GM10248 (cell line): ENCODE measurements at regions not wholly inside any gene's neighbourhood (a gene's known extent, or its start where the extent isn't known, plus 50 kb on each side); places are given as distances from the start of the nearest gene placed in this dataset.
A peak's percentile ranks its signal among the peaks of the same experiment; 100 is the strongest.

ENCODE experiments used
- CTCF ChIA-PET: fragments of 300-600 bp; sonication (Branson Sonifier 250); formaldehyde crosslinking; extraction: SDS; loops from one replicate; lab custom pipeline; 2021; ENCODE audit warnings: antibody characterized with exemption; lab: Yijun Ruan, JAX
- POLR2A ChIA-PET: fragments of 350-650 bp; sonication (Branson Sonifier 250); formaldehyde crosslinking; extraction: SDS; loops from one replicate; lab custom pipeline; 2020; ENCODE audit warnings: antibody characterized with exemption; lab: Yijun Ruan, JAX
- DNase-seq: peaks from one replicate; pipeline ENCODE4 v3.0.0; 2012; ENCODE audit errors: extremely low spot score
- CTCF ChIP-seq: IDR thresholded peaks from 2 replicates; pipeline ENCODE4 v1.5.1; 2012; ENCODE audit warnings: mild to moderate bottlenecking, low read depth; ENCODE audit errors: extremely low read depth, missing control alignments, control extremely low read depth

DNA sequence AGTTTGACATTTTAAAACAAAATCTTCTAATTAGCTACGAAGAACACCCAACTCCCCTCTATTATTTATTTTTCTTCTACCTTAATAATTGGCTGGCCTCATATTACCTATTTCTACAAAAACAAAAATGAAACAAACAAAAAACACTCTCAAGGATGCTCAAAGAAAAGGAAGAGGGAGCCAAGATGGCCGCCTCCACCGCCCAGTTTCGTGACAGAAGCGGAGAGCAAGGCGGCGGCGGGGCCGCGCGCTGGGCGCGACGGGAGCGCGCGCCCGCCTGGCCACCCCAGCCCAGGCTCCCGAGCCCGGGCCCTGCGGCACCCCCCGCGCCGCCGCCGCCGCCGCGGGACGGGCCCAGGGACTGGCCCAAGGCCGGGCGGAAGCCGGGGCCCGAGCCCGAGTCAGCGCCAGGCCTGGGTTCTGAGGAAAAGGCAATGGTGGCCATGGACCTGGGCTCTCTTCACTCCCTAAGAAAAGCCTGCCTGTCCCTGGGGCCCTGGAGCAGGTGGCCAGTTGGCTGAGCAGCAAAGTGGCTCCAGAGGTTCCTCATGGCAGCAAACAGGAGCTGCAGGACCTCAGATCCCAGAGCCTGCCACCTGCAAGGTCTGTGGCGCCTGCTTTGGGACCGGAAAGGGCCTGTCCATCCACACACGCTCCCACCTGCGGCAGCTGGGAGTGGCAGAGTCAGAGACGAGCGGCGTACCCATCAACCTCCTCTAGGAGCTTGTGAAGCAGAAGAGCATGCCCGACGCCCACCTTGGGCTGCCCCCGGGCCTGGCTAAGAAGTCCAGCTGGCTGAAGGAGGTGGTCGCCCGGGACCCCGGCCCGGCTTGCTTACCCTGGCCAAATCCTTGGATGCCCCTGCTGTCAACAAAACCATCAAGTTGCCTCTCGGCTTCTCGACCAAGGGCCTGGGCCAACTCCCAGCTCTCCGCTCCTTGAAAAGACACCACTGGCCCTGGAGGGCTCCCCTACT is 543.2 kb upstream of the CCDC179 start:
- DNase-seq = no peak
- POLR2A ChIA-PET = no interaction called here
- CTCF ChIA-PET = no interaction called here
- no peak for TF ChIP-seq CTCF

DNA sequence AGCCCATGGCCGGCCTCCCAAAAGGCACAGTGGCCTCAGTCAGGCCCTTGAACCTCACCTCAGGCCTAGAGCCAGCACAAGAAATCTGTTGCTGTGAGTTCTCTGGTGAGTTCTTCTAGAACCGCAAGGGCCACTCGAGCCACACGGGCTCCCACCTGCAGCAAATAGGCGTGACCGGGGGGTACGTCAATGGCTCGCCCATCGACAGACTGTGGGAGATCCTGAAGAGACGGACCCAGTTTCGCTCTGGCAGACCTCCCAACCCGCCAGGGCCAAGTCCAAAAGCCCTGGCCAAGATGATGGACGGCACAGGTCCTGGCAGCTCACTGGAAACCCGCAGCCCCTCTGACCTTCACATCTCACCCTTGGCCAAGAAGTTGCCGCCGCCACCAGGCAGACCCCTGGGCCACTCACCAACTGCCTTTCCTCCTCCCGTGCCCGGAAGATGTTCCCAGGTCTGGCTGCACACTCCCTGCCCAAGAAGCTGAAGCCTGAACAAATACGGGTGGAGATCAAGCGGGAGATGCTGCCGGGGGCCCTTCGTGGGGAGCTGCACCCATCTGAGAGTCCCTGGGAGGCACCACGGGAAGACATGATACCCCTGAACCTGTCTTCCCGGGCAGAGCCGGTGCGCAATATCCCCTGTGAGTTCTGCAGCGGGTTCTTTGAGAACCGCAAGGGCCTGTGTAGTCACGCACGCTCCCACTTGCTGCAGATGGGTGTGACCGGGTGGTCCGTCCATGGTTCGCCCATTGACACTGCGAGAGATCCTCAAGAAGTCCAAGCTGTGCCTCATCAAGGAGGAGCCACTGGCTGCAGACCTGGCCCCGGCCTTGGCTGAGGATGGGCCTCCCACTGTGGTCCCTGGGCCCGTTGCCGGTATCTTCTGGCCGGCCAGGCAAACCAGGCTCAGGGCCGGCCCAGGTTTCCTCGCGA is 544.2 kb upstream of the CCDC179 start:
- TF ChIP-seq CTCF = no peak
- ChIA-PET CTCF (no interaction called here), POLR2A (no interaction called here)
- peak; percentile 7 for DNase-seq

GRCh38 chr11:23405350-23405937 is 545.2 kb upstream of the CCDC179 start:
- TF ChIP-seq CTCF = no peak
- DNase-seq = no peak
- POLR2A ChIA-PET = no interaction called here
- CTCF ChIA-PET = no interaction called here

- POLR2A ChIA-PET = no interaction called here
Measured at GRCh38 chr11:23406131-23406819, 546.0 kb upstream of the CCDC179 start.

GRCh38 chr11:23413057-23413456 is 552.8 kb upstream of the CCDC179 start:
- TF ChIP-seq CTCF = no peak
- no peak for DNase-seq
- CTCF ChIA-PET = no interaction called here
- POLR2A ChIA-PET = no interaction called here

More at GRCh38 chr11:23406131-23406819, 546.0 kb upstream of the CCDC179 start:
- CTCF ChIA-PET = no interaction called here
- no peak for DNase-seq
- TF ChIP-seq CTCF = no peak
